ENCODE measurements at regions not wholly inside any gene's neighbourhood (a gene's known extent, or its start where the extent isn't known, plus 50 kb on each side); places are given as distances from the start of the nearest gene placed in this dataset.

DNA sequence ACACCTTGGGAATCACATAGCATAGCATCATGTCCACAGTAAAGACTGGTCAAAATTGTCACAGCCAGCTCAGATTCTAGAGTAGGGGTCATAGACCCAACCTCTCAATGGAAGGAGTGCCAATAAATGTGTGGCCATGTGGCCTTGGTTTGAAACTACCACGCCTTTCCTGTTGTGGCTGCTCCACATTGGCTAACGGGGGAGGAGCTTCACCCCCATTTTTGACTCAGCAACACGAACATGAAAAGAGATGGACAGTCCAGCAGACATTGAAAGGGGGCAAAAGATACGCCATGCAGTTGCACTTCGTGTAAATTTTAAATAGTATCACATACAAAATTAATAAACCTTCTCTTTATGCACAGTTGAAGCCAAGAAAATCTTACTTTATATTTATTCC is 78.4 kb upstream of the HIVEP3 start (continued):
- TF ChIP-seq, protein P1, sequence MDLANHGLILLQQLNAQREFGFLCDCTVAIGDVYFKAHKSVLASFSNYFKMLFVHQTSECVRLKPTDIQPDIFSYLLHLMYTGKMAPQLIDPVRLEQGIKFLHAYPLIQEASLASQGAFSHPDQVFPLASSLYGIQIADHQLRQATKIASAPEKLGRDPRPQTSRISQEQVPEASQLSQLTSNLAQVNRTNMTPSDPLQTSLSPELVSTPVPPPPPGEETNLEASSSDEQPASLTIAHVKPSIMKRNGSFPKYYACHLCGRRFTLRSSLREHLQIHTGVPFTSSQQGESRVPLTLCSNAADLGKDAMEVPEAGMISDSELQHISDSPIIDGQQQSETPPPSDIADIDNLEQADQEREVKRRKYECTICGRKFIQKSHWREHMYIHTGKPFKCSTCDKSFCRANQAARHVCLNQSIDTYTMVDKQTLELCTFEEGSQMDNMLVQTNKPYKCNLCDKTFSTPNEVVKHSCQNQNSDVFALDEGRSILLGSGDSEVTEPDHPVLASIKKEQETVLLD (IDR thresholded peaks at IDR 0.05) = no peak
- TF ChIP-seq CBFA2T2 (conservative IDR thresholded peaks at IDR 0.05) = no peak
- no peak for TF ChIP-seq ZFP36 (IDR thresholded peaks at IDR 0.05; ENCODE audit: low read depth, low read length, partially characterized antibody)
- TF ChIP-seq, protein P2, sequence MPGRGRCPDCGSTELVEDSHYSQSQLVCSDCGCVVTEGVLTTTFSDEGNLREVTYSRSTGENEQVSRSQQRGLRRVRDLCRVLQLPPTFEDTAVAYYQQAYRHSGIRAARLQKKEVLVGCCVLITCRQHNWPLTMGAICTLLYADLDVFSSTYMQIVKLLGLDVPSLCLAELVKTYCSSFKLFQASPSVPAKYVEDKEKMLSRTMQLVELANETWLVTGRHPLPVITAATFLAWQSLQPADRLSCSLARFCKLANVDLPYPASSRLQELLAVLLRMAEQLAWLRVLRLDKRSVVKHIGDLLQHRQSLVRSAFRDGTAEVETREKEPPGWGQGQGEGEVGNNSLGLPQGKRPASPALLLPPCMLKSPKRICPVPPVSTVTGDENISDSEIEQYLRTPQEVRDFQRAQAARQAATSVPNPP (IDR thresholded peaks at IDR 0.05; ENCODE audit: borderline replicate concordance, insufficient read depth, insufficient read length) = no peak
- no peak for TF ChIP-seq CBX2 (IDR thresholded peaks at IDR 0.05; ENCODE audit: insufficient read depth, low read length, poor library complexity, severe bottlenecking)

DNA sequence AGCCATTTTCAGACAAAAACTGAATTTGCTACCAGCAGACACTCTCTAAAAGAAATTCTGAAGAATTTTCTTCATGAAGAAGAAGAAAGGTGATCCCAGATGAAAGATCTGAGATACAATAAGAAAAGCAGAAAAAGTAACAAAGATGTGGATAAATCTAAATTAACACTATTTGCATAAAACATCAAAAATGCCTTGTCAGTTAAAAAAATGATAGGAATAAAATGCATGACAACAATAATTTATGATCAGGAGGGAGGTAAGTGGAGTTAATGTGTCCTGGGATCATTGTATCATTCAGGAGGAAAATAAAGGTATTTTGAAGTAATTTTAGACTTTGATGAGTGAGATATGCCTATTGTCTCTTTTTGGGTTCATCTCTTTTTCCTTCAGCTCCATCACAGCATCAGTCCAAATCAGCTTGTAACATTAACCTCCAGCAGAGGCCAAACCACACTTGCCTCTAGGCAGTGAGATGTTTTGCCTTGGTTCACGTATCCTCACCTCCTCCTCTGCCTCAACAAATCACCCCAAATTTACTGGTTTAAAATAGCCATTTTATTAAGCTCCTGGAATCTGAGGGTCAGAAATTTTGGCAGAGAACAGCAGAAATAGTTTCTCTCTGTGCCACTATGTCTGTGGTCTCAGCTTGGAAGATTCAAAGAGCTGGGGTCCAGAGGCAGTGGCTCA is 76.9 kb upstream of the HIVEP3 start:
- H3K27ac ChIP-seq (ENCODE audit: extremely low read depth, low read depth, low read length) = no peak overlapping the region
- no peaks in the 10 kb centered on the region for H4K20me1 ChIP-seq (replicated peaks; ENCODE audit: control insufficient read depth, insufficient read depth, low read length)
- in situ Hi-C loops (cut with MboI) = no loop called here
- FAIRE-seq (no peak), DNase-seq (ENCODE audit: extremely low read depth in 1 of 4, low spot score in 3 of 4) (no peak), ATAC-seq (no peak)
- no peak overlapping the region for H3K4me2 ChIP-seq (ENCODE audit: insufficient read depth, low read length)
- H3K9me3 ChIP-seq (replicated peaks; ENCODE audit: control insufficient read depth, insufficient read depth, low read depth, low read length) = no peaks in the 10 kb centered on the region
- H3K9me1 ChIP-seq (ENCODE audit: control insufficient read depth, insufficient read depth, low read length) = no peaks in the 10 kb centered on the region
- no peaks in the 10 kb centered on the region for H3K27me3 ChIP-seq (ENCODE audit: control insufficient read depth in 2 of 2, insufficient read depth in 2 of 2, low read length in 2 of 2)
- CTCF ChIA-PET (ENCODE audit: low intra/inter-chr PET ratio) = no interaction called here
- H3K4me3 ChIP-seq = no peak overlapping the region
- H3K79me2 ChIP-seq (ENCODE audit: control insufficient read depth, insufficient read depth, low read length) = no peaks in the 10 kb centered on the region
- H3K36me3 ChIP-seq (ENCODE audit: control insufficient read depth, insufficient read depth, low read length) = no peaks in the 10 kb centered on the region
- H2AFZ ChIP-seq (ENCODE audit: low read depth, low read length) = no peak overlapping the region
- POLR2A ChIA-PET = no interaction called here
- no TSS peak for BruUV-seq (replicated peaks)
- no peaks in the 10 kb centered on the region for H3K4me1 ChIP-seq (replicated peaks in 1 of 2; ENCODE audit: control insufficient read depth in 2 of 2, insufficient read depth in 2 of 2, low read length in 2 of 2)
- 0% methylated on average over 1 of the region's 1 CpG for WGBS (ENCODE audit: insufficient coverage, low coverage, missing lambda C conversion rate)
- no peak overlapping the region for H3K9ac ChIP-seq (ENCODE audit: insufficient read depth in 1 of 2, low read depth in 2 of 2, low read length in 2 of 2)
- TF ChIP-seq NFIC (IDR thresholded peaks at IDR 0.05) (no peak), ZNF316 (IDR thresholded peaks at IDR 0.05) (peak; percentile 80), POLR2A (conservative IDR thresholded peaks at IDR 0.05) (no peak), KDM1A (IDR thresholded peaks at IDR 0.05) (no peak), TAF1 (IDR thresholded peaks at IDR 0.05; ENCODE audit: control insufficient read depth, extremely low read depth, insufficient read depth, low read length, severe bottlenecking) (no peak), C11orf30 (IDR thresholded peaks at IDR 0.05; ENCODE audit: low read depth) (peak; percentile 34; the same call in 1 of the 2 replicates)
- TF ChIP-seq, protein P3, sequence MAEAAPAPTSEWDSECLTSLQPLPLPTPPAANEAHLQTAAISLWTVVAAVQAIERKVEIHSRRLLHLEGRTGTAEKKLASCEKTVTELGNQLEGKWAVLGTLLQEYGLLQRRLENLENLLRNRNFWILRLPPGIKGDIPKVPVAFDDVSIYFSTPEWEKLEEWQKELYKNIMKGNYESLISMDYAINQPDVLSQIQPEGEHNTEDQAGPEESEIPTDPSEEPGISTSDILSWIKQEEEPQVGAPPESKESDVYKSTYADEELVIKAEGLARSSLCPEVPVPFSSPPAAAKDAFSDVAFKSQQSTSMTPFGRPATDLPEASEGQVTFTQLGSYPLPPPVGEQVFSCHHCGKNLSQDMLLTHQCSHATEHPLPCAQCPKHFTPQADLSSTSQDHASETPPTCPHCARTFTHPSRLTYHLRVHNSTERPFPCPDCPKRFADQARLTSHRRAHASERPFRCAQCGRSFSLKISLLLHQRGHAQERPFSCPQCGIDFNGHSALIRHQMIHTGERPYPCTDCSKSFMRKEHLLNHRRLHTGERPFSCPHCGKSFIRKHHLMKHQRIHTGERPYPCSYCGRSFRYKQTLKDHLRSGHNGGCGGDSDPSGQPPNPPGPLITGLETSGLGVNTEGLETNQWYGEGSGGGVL (CRISPR knock-in tag; IDR thresholded peaks at IDR 0.05) = no peak
- intact Hi-C loops (cut with micrococcal nuclease) = no loop called here
